Activated naive CD4-positive, alpha-beta T cell treated with anti-CD3 and anti-CD28 coated beads, Interleukin-2, amount 10 ng/mL, durations not matched to agents 7 days and 5 days (primary cell): ENCODE measurements at regions not wholly inside any gene's neighbourhood (a gene's known extent, or its start where the extent isn't known, plus 50 kb on each side); places are given as distances from the start of the nearest gene placed in this dataset.

ENCODE experiments used
- CTCF ChIA-PET: fragments of 350-600 bp; sonication (Branson Sonifier 250); formaldehyde crosslinking; loops from one replicate; lab custom pipeline; 2021; ENCODE audit warnings: antibody characterized with exemption; lab: Charles Lee
- DNase-seq: peaks from one replicate; pipeline ENCODE4 v3.0.0-alpha.2; 2020
- H3K27ac Mint-ChIP-seq: one replicate; pipeline ENCODE4 v1.8.0; 2021; ENCODE audit warnings: mild to moderate bottlenecking, moderate library complexity, mixed read lengths
- H3K27me3 Mint-ChIP-seq: one replicate; pipeline ENCODE4 v1.8.0; 2021; ENCODE audit warnings: mild to moderate bottlenecking, mixed read lengths
- H3K36me3 Mint-ChIP-seq: one replicate; pipeline ENCODE4 v1.8.0; 2021; ENCODE audit warnings: mixed read lengths
- H3K4me1 Mint-ChIP-seq: one replicate; pipeline ENCODE4 v1.8.0; 2021; ENCODE audit warnings: mixed read lengths
- H3K4me3 Mint-ChIP-seq: one replicate; pipeline ENCODE4 v1.8.0; 2021; ENCODE audit warnings: mild to moderate bottlenecking, moderate library complexity, mixed read lengths
- H3K9me3 Mint-ChIP-seq: one replicate; pipeline ENCODE4 v1.8.0; 2021; ENCODE audit warnings: mixed read lengths

DNA sequence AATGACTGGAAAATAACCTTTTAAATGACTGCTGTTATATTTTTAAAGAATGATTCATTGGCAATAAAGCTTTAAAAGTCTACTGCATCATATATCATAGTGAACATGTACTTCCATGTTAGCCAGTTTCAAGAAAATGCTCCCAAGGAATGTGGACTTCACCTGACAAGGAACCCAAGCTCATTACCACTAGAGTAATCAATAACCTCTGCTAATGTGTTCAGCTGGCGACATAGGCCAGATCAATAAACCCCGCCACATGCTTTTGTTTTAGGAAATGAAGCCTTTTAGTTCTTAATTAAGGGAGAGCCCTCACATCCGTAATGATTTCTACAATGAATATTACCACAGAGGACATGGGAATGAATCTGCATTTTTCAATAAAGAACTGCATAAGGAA is 1219.9 kb upstream of the CNTN5 start:
- Mint-ChIP-seq H3K4me3 (no peak overlapping the region), H3K4me1 (no peaks in the 10 kb centered on the region), H3K9me3 (no peaks in the 10 kb centered on the region), H3K36me3 (no peaks in the 10 kb centered on the region), H3K27ac (no peak overlapping the region), H3K27me3 (no peaks in the 10 kb centered on the region)
- CTCF ChIA-PET = no interaction called here
- DNase-seq = no peak

DNA sequence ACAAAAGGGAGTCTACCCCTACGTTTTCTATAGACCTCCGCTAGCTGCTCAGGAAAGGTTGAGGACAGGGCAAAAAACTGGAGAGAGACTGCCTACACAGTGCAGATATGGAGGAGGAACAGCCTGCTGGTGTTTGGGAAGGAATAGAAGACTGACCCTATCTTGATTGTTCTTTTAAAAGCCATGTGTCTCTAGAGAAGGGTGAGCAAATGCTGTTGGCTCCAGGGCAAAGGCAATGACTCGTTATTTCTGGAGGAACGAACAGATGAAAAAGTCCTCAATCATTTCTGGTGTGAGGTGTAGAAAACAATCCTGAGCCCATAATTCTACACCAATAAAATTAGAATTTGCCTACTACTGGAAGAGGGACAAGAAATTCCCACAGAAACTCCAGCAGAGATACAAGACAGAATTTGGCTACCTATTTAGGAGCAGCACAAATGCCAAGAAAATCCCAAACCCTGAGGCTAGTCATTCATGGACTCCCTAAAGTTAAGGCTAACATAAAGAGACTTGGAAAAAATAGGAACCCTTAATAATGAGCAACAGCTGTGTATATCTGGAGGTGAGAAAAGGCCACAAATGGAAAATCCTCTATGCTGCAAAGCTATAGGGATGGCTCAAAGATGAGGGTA is 1206.3 kb upstream of the CNTN5 start:
- DNase-seq = no peak
- CTCF ChIA-PET = no interaction called here
- no peaks in the 10 kb centered on the region for H3K27me3 Mint-ChIP-seq
- H3K4me1 Mint-ChIP-seq = no peaks in the 10 kb centered on the region
- H3K27ac Mint-ChIP-seq = no peak overlapping the region
- no peaks in the 10 kb centered on the region for H3K36me3 Mint-ChIP-seq
- H3K9me3 Mint-ChIP-seq = peaks cover 11% of the 10 kb centered on the region
- no peak overlapping the region for H3K4me3 Mint-ChIP-seq

GRCh38 chr11:97815667-97816066 is 1205.1 kb upstream of the CNTN5 start:
- DNase-seq = no peak

DNA sequence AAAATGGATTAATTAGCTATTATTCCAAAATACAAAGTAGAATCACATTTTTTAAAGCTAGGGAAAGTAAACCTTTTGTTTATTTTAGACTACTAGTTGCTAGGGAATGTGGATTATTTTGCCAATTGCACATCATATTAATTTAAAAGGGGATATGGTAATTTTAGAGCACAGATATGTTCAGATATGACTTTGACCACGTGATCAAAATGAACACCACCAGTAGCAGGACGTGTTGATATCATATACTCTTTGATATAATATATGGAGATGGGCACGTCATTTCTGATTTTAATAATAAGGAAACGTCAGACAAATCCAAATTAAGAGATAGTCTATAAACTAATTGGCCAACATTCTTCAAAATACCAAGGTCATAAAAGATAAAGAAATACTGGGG is 1188.3 kb upstream of the CNTN5 start:
- no peak overlapping the region for H3K4me3 Mint-ChIP-seq
- H3K4me1 Mint-ChIP-seq = no peaks in the 10 kb centered on the region
- no peak for DNase-seq
- H3K27me3 Mint-ChIP-seq = no peaks in the 10 kb centered on the region
- peaks cover 7% of the 10 kb centered on the region for H3K9me3 Mint-ChIP-seq
- H3K27ac Mint-ChIP-seq = no peak overlapping the region
- H3K36me3 Mint-ChIP-seq = no peaks in the 10 kb centered on the region
- CTCF ChIA-PET = no interaction called here

More at GRCh38 chr11:97815667-97816066, 1205.1 kb upstream of the CNTN5 start:
- peaks cover 11% of the 10 kb centered on the region for H3K9me3 Mint-ChIP-seq
- no peaks in the 10 kb centered on the region for H3K4me1 Mint-ChIP-seq
- CTCF ChIA-PET = no interaction called here
- H3K27me3 Mint-ChIP-seq = no peaks in the 10 kb centered on the region
- H3K36me3 Mint-ChIP-seq = no peaks in the 10 kb centered on the region
- no peak overlapping the region for H3K27ac Mint-ChIP-seq
- no peak overlapping the region for H3K4me3 Mint-ChIP-seq

DNA sequence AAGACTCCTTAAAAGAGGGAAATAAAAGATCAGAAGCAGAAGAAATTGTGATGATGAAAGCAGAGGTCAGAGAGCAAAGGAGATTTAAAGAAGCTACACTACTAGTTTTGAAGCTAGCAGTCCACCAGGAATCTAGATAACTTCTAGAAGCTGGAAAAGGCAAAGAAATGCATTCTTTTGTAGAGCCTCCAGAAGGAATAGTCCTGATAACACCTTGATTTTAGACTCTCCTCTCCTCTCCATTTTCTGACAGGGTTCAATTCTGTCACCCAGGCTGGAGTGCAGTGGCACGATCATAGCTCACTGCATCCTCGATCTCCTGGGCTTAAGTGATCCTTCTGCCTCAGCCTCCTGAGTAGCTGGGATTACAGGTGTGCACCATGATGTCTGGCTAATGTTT is 1187.3 kb upstream of the CNTN5 start:
- peaks cover 9% of the 10 kb centered on the region for H3K9me3 Mint-ChIP-seq
- CTCF ChIA-PET = no interaction called here
- no peaks in the 10 kb centered on the region for H3K36me3 Mint-ChIP-seq
- DNase-seq = no peak
- no peaks in the 10 kb centered on the region for H3K4me1 Mint-ChIP-seq
- no peaks in the 10 kb centered on the region for H3K27me3 Mint-ChIP-seq
- H3K27ac Mint-ChIP-seq = no peak overlapping the region
- no peak overlapping the region for H3K4me3 Mint-ChIP-seq

- no peaks in the 10 kb centered on the region for H3K4me1 Mint-ChIP-seq
- no peak overlapping the region for H3K4me3 Mint-ChIP-seq
- H3K27ac Mint-ChIP-seq = no peak overlapping the region
- no peaks in the 10 kb centered on the region for H3K27me3 Mint-ChIP-seq
- CTCF ChIA-PET = no interaction called here
- H3K36me3 Mint-ChIP-seq = no peaks in the 10 kb centered on the region
- no peaks in the 10 kb centered on the region for H3K9me3 Mint-ChIP-seq
- DNase-seq = no peak
Observed at GRCh38 chr11:97844016-97844415, 1176.7 kb upstream of the CNTN5 start.

- H3K9me3 Mint-ChIP-seq = peaks cover 1% of the 10 kb centered on the region
- CTCF ChIA-PET = no interaction called here
- no peak for DNase-seq
Observed at GRCh38 chr11:97847730-97848129, 1173.0 kb upstream of the CNTN5 start.

DNA sequence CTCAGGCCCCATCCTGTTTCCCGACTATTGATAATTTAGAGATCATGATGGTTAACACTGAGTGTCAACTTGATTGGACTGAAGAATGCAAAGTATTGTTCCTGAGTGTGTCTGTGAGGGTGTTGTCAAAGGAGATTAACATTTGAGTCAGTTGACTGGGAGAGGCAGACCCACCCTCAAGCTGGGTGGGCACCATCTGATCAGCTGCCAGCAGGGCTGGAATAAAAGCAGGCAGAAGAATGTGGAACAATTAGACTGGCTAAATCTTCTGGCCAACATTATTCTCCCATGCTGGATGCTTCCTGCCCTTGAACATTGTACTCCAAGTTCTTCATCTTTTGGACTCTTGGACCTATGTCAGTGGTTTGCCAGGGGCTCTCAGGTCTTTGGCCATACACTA is 1170.0 kb upstream of the CNTN5 start:
- H3K9me3 Mint-ChIP-seq = peaks cover 1% of the 10 kb centered on the region
- no peak overlapping the region for H3K27ac Mint-ChIP-seq
- CTCF ChIA-PET = interaction anchor here (0.7 kb wide), 1 partner anchor 94 kb away, joined by 3 read pairs; no protein-coding TSS in a partner anchor
- no peak for DNase-seq
- H3K36me3 Mint-ChIP-seq = no peaks in the 10 kb centered on the region
- H3K27me3 Mint-ChIP-seq = no peaks in the 10 kb centered on the region
- no peaks in the 10 kb centered on the region for H3K4me1 Mint-ChIP-seq
- H3K4me3 Mint-ChIP-seq = no peak overlapping the region

More at GRCh38 chr11:97847730-97848129, 1173.0 kb upstream of the CNTN5 start:
- H3K27ac Mint-ChIP-seq = no peak overlapping the region
- H3K27me3 Mint-ChIP-seq = no peaks in the 10 kb centered on the region
- no peak overlapping the region for H3K4me3 Mint-ChIP-seq
- no peaks in the 10 kb centered on the region for H3K4me1 Mint-ChIP-seq
- H3K36me3 Mint-ChIP-seq = no peaks in the 10 kb centered on the region

DNA sequence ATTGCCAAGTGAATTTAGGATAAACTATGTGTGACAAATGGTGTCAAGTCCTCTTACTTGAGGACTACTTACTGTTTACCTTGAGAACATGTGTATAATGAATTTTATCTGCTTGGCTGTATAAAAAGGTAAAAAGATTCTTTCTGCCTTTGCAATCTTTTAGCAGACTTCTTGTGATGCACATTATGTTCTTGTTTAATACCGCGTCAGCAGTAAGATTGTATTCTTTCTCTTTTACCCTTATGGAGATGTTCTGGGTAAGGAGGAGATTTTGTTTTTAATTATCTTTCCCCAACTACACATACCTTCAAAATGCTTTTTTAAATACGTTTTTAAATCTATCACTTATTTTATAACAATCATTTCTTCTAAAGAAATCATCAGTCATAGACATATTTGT is 1166.4 kb upstream of the CNTN5 start:
- CTCF ChIA-PET = no interaction called here
- Mint-ChIP-seq H3K4me1 (no peaks in the 10 kb centered on the region), H3K27me3 (no peaks in the 10 kb centered on the region), H3K27ac (no peak overlapping the region), H3K36me3 (no peaks in the 10 kb centered on the region), H3K4me3 (no peak overlapping the region), H3K9me3 (peaks cover 1% of the 10 kb centered on the region)
- DNase-seq = no peak

GRCh38 chr11:97854877-97855276 is 1165.9 kb upstream of the CNTN5 start:
- DNase-seq = no peak
- no peaks in the 10 kb centered on the region for H3K36me3 Mint-ChIP-seq
- no peak overlapping the region for H3K27ac Mint-ChIP-seq
- H3K27me3 Mint-ChIP-seq = no peaks in the 10 kb centered on the region
- no peak overlapping the region for H3K4me3 Mint-ChIP-seq
- CTCF ChIA-PET = no interaction called here
- no peaks in the 10 kb centered on the region for H3K9me3 Mint-ChIP-seq
- H3K4me1 Mint-ChIP-seq = no peaks in the 10 kb centered on the region

DNA sequence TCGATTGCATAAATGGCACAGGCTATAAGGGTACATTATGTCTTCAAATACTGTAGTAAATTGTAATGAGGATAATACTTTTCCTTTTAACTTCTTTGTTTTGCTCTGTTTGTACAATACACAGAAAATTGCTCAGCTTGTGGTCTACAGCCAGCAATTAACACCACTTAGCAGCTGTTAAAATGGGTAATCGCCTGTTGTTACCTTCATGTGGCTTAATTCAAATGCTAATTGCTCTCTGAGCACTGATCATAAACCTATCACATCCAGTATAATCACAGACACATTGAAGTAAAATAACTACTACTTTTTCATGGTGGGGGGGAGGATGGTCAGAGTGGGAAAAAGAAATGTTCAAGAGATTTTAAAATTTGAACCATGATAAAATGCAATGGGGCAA is 1164.1 kb upstream of the CNTN5 start:
- CTCF ChIA-PET = no interaction called here
- Mint-ChIP-seq H3K9me3 (no peaks in the 10 kb centered on the region), H3K36me3 (no peaks in the 10 kb centered on the region)

DNA sequence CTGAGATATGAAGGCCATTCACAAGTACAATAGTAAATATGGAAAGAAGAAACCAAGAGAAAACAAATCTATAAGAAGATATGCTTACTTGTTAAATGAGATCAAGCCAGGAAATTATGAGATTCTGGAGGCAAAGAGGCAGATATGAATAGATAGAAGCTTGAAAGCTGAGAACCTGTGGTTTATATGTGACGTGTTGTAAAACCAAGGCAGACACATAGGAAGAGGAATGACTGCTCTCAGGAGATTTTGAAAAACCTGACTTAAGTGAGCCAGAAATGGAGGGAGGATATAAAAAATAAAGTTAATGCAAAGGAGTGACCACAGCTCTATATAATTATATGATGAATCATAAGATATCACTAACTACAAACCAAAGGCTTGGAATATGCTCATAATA is 1160.5 kb upstream of the CNTN5 start:
- no peaks in the 10 kb centered on the region for H3K4me1 Mint-ChIP-seq
- H3K27me3 Mint-ChIP-seq = no peaks in the 10 kb centered on the region
- DNase-seq = no peak
- CTCF ChIA-PET = no interaction called here
- H3K27ac Mint-ChIP-seq = no peak overlapping the region
- H3K36me3 Mint-ChIP-seq = no peaks in the 10 kb centered on the region
- peaks cover 7% of the 10 kb centered on the region for H3K9me3 Mint-ChIP-seq
- no peak overlapping the region for H3K4me3 Mint-ChIP-seq

More for the DNA sequence above, 1164.1 kb upstream of the CNTN5 start:
- H3K27me3 Mint-ChIP-seq = no peaks in the 10 kb centered on the region
- H3K4me1 Mint-ChIP-seq = no peaks in the 10 kb centered on the region
- H3K27ac Mint-ChIP-seq = no peak overlapping the region
- H3K4me3 Mint-ChIP-seq = no peak overlapping the region
- no peak for DNase-seq

DNA sequence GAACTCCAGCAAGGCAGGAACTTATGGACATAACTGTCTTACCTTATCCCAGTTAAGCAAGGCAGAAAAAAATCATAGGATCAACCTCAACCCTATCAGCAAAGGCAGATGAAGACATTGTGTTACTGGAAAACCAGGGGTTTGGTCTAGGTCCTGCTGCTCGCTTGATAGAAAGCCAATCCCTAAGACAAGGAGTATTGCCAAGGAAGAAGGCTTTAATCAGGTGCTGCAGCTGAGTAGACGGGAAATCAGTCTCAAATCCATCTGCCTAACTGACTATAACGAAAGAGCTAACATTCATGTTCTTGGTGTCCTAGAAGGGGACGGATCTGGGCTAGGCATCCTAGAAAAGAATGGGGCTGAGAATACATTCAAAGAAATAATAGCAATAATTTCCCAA is 1158.7 kb upstream of the CNTN5 start:
- no peak for DNase-seq
- Mint-ChIP-seq H3K9me3 (peaks cover 9% of the 10 kb centered on the region), H3K27ac (no peak overlapping the region), H3K4me3 (no peak overlapping the region), H3K27me3 (no peaks in the 10 kb centered on the region), H3K4me1 (no peaks in the 10 kb centered on the region), H3K36me3 (no peaks in the 10 kb centered on the region)
- CTCF ChIA-PET = no interaction called here

- peaks cover 11% of the 10 kb centered on the region for H3K9me3 Mint-ChIP-seq
- CTCF ChIA-PET = no interaction called here
- no peak overlapping the region for H3K27ac Mint-ChIP-seq
- DNase-seq = no peak
- no peaks in the 10 kb centered on the region for H3K4me1 Mint-ChIP-seq
- H3K4me3 Mint-ChIP-seq = no peak overlapping the region
- H3K36me3 Mint-ChIP-seq = no peaks in the 10 kb centered on the region
- no peaks in the 10 kb centered on the region for H3K27me3 Mint-ChIP-seq
Observed at GRCh38 chr11:97865424-97866012, 1155.2 kb upstream of the CNTN5 start.

DNA sequence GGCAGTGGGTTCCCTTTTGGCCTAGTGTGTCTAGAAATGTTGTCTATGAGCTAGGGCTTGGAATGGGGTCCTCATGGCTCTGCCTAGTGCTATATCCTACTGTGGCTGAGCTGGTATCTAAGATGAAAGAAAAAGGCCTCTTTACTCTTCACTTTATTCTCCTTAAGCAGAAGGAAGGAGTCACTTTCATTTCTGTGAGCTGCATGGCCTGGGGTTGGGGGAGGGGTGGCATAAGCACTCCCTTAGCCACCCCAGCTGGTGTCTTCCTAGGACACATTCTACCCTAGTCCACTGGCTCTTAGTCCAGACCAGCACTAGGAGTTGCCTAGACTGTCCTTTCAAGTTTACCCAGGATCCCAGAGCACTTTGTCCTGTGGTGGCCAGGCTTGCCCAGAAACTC is 1148.9 kb upstream of the CNTN5 start:
- Mint-ChIP-seq H3K4me1 (no peaks in the 10 kb centered on the region), H3K9me3 (peaks cover 7% of the 10 kb centered on the region), H3K27me3 (no peaks in the 10 kb centered on the region), H3K4me3 (no peak overlapping the region), H3K36me3 (no peaks in the 10 kb centered on the region), H3K27ac (no peak overlapping the region)
- CTCF ChIA-PET = no interaction called here
- no peak for DNase-seq
